GM11168 (cell line): ENCODE measurements at regions not wholly inside any gene's neighbourhood (a gene's known extent, or its start where the extent isn't known, plus 50 kb on each side); places are given as distances from the start of the nearest gene placed in this dataset.

Experiments
- in situ Hi-C: fragments of 300-500 bp; cut with MboI; formaldehyde crosslinking; loops from one replicate; pipeline ENCODE4 v1.12.0; 2022; ENCODE audit warnings: low sequenced_read_pairs; ENCODE audit not compliant: unreplicated experiment

DNA sequence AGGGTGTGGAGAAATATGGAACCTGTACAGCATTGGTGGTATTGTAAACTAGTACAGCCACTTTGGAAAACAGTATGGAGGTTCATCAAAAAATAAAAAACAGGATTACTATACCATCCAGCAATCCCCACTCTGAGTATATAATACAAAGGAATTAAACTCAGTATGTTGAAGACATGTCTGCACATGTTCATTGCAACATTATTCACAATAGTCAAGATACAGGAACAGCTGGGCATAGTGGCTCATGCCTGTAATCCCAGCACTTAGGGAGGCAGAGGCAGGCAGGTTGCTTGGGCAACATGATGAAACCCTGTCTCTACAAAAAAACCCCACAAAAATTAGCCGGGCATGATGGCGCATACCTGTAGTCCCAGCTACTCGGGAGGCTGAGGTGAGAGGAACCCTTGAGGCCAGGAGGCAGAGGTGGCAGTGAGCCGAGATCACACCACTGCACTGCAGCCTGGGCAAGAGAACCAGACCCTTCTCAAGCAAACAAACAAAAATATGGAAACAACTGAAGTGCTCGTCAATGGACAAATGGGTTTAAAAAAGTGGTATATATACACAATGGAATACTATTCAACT lies 63.6 kb downstream of the TMEM174 start:
- in situ Hi-C loops: no loop called here

- in situ Hi-C loops: no loop called here
Measured at GRCh38 chr5:73234204-73234555, 61.2 kb downstream of the TMEM174 start.

GRCh38 chr5:73233461-73234203 lies 60.6 kb downstream of the TMEM174 start:
- in situ Hi-C loops: no loop called here

DNA sequence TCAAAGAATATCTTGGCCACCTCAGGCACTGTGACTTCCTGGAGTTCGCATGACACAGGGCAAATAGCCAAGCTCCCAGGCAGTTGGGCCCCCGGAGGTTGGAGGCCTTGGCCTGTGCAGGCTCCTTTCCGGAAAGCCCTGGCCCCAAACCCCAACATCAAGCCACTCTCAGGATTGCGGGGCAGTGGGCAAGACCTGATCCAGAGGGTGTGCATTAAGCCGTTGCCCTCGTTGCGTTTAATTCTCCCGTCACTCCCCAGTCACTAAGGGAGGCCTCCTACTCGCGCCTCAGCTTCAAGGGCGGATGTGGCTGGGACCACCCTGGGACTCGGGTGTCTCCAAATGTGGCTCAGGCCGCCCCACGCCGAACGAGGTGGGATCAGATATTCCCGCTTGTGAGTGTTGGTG lies 60.1 kb downstream of the TMEM174 start:
- in situ Hi-C loops: no loop called here

- in situ Hi-C loops: no loop called here
Measured at GRCh38 chr5:73232266-73233041, 59.5 kb downstream of the TMEM174 start.

- in situ Hi-C loops: no loop called here
Measured at GRCh38 chr5:73231246-73231778, 58.3 kb downstream of the TMEM174 start.

- in situ Hi-C loops: no loop called here
Measured at GRCh38 chr5:73230264-73231245, 57.6 kb downstream of the TMEM174 start.

GRCh38 chr5:73229271-73229670 lies 56.3 kb downstream of the TMEM174 start:
- in situ Hi-C loops: no loop called here

DNA sequence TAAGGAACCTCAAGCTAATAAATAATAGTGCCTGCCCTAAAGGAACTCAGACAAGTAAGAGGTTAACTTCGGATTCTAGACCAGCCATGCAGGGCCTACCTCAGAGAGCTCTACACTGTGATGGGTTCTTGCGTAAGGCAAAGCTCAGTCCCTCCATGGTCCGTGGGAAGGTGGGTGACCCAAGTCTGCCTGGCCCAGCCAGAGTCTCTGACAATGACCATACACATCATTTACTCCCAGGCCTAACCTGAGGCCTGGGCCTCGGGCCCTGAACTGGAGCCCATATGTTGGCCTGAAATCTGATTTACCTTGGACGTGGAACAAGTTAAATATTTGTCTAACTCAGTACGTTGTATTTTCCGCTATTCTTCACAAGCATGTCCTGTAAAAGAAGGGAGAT lies 55.1 kb downstream of the TMEM174 start:
- in situ Hi-C loops: no loop called here
